Duodenal mucosa (tissue), 2 donors: ENCODE measurements at regions not wholly inside any gene's neighbourhood (a gene's known extent, or its start where the extent isn't known, plus 50 kb on each side); places are given as distances from the start of the nearest gene placed in this dataset.
"Not testable (repeated sequence)": the region's sequence is repeated elsewhere in the genome, so short reads cannot be mapped to it uniquely, and the experiment has no call there.

Experiments used
- H3K27ac ChIP-seq: one replicate; pipeline ENCODE4 v1.7.0; 2013; ENCODE audit warnings: low read depth, low read length
- H3K27me3 ChIP-seq, 2 donors: one replicate each; pipeline ENCODE4 v1.7.0; 2013; ENCODE audit warnings: low read length in 2 of 2, control low read depth in 1 of 2; ENCODE audit not compliant: insufficient read depth in 2 of 2, control insufficient read depth in 1 of 2
- H3K36me3 ChIP-seq, 2 donors: one replicate each; pipeline ENCODE4 v1.7.0; 2013; ENCODE audit warnings: low read length in 2 of 2, control low read depth in 1 of 2; ENCODE audit not compliant: insufficient read depth in 2 of 2, control insufficient read depth in 1 of 2
- H3K4me1 ChIP-seq, 2 donors: one replicate each; pipeline ENCODE4 v1.7.0; 2013; ENCODE audit warnings: low read length in 2 of 2, control low read depth in 1 of 2; ENCODE audit not compliant: insufficient read depth in 2 of 2, control insufficient read depth in 1 of 2
- H3K4me3 ChIP-seq, 2 donors: one replicate each; pipeline ENCODE4 v1.7.0; 2013; ENCODE audit warnings: low read length in 2 of 2, low read depth in 1 of 2
- H3K9ac ChIP-seq, 2 donors: one replicate each; pipeline ENCODE4 v1.7.0; 2013; ENCODE audit warnings: low read length in 2 of 2, low read depth in 1 of 2
- H3K9me3 ChIP-seq, 2 donors: one replicate each; pipeline ENCODE4 v1.7.0; 2013; ENCODE audit warnings: low read length in 2 of 2, control low read depth in 1 of 2; ENCODE audit not compliant: control insufficient read depth in 1 of 2

DNA sequence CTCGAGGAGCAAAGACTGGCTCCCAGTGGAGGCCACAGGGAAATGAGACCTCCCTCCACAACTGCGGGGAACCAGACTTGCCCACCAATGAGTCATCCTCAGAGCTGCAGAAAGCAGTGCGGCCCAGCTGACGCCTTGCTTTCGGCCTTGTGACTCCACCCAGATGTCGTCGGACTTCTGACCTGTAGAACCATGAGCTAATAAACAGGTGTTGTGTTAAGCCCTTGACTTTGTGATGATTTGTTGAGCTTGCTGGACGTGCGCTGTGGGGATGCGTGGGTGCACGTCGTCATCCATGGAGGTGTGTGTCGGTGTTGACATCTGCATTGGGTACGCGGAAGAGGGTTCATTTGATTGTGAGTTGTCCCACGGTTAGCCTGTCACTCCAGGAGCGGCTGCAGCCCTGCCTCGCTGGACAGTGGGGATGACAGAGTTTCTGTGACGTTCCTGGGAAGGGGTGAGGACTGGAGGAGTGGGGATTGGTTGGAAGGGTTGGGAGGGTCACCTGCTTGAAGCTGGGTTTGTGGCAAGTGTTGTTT lies 154.1 kb downstream of the SH3BP4 start:
- no peak overlapping the region for H3K4me3 ChIP-seq
- no peak overlapping the region for H3K27ac ChIP-seq
- H3K9ac ChIP-seq: no peak overlapping the region

DNA sequence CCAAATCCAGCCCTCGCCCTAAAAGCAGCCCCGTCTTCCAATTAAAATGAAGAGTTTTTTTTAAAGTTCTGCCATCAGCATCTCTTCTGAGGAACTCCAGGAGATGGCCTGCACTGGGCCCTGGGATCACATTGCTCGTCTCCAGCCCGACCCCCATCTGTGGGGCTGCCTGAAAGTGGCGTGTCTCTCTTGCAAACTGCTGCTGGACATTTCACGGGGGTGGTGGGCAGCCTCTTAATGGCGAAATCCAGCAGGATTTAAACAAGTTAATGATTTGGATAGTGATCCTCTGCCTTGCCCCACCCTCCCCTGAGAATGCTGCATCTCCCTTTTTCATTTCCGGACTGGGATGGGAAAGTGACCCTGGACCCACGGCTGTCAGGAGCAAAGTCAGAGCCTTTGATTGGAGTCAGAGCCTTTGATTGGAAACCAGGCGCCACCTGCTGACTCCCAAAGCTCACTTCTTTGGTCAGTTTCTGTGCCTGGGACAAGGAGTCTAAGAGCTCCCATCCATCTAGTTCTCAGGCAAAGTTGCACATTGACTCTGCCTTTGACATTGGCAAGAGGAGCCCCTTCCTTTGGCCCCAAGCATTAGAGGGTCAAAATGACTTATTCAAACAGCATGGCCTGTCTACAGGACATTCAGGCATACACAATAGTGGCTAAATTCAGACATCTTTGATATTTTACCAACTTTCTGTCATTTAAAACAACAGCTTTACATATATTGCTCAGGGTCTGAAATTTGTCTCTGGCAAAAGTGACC lies 155.2 kb downstream of the SH3BP4 start:
- H3K36me3 ChIP-seq: no peaks in the 10 kb centered on the region
- H3K9ac ChIP-seq: no peak overlapping the region
- H3K27ac ChIP-seq: no peak overlapping the region
- no peaks in the 10 kb centered on the region for H3K27me3 ChIP-seq
- H3K9me3 ChIP-seq: no peaks in the 10 kb centered on the region
- H3K4me3 ChIP-seq: no peak overlapping the region
- H3K4me1 ChIP-seq: no peaks in the 10 kb centered on the region

More for the DNA sequence above, 154.1 kb downstream of the SH3BP4 start:
- no peaks in the 10 kb centered on the region for H3K36me3 ChIP-seq
- H3K9me3 ChIP-seq: no peaks in the 10 kb centered on the region
- no peaks in the 10 kb centered on the region for H3K4me1 ChIP-seq
- no peaks in the 10 kb centered on the region for H3K27me3 ChIP-seq

DNA sequence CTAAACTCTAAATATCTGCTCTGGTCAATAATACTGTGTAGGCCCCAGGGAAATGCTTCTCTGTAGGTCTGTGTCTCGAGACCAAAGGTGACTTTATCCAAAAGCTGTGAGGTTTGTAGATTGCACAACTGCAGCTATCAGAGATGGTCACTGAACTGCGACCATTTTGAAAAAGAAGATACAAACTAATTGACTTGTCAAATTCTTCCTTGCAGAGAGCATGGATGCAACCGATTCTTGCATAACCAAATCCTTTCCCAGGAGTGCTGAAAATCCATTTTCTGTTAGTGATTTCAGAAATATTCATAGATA lies 155.8 kb downstream of the SH3BP4 start:
- no peaks in the 10 kb centered on the region for H3K27me3 ChIP-seq

DNA sequence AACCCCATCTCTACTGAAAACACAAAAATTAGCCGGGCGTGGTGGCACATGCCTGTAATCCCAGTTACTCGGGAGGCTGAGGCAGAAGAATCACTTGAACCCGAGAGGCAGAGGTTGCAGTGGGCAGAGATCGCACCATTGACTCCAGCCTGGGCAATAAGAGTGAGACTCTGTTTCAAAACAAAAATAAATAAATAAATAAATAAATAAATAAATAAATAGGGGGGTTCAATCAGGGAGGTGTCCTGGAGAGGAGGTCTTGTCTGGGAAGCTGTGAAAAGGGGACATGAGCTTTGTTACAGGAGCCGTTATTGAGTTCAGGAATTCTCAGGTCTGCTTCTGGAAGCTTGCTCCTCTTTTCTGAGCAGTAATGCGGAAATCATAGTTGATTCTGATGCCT lies 157.7 kb downstream of the SH3BP4 start:
- not testable (repeated sequence) for H3K9ac ChIP-seq, H3K4me1 ChIP-seq, H3K4me3 ChIP-seq, H3K36me3 ChIP-seq, H3K27me3 ChIP-seq, H3K27ac ChIP-seq, H3K9me3 ChIP-seq

More for the DNA sequence above, 155.8 kb downstream of the SH3BP4 start:
- no peak overlapping the region for H3K9ac ChIP-seq
- no peaks in the 10 kb centered on the region for H3K4me1 ChIP-seq
- no peak overlapping the region for H3K27ac ChIP-seq
- H3K4me3 ChIP-seq: no peak overlapping the region
- no peaks in the 10 kb centered on the region for H3K36me3 ChIP-seq
- no peaks in the 10 kb centered on the region for H3K9me3 ChIP-seq

DNA sequence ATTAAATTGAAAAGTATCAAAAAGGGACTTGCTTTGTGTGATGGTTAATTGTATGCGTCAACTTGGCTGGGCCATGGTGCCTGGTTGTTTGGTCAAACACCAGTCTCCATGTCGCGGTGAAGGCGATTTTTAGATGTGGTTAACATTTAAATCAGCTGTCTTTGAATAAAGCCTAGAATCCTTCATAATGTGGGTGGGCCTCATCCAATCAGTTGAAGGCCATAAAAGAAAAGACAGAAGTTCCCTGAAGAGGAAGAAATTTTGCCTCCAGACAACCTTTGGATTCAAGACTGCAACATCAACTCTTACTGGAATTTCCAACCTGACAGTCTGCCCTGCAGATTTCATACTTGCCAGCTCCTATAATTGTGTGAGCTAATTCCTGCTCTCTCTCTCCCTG lies 160.5 kb downstream of the SH3BP4 start:
- Histone ChIP-seq H3K36me3 (no peaks in the 10 kb centered on the region), H3K4me3 (no peak overlapping the region), H3K27ac (no peak overlapping the region), H3K4me1 (no peaks in the 10 kb centered on the region), H3K9me3 (no peaks in the 10 kb centered on the region), H3K9ac (no peak overlapping the region), H3K27me3 (no peaks in the 10 kb centered on the region)

DNA sequence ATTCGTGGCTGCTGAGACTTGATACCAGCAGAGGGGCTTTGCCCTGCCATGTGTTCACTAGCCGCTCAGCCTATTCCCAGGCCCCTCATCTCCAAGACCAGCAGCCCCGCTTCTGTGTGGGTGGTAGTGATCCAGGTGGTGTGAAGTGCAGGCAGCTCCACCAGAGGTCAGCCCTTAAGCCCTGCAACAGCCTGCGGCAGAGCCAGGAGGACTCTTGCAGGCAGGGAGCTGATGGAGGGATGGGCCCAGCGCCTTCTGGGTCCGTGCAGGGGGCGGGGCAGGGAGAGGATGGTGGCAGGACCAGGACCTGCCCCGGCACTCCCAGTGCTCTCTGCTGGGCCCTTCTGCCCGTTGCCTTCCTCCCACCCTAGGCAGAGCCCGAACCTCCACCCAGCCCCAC lies 162.0 kb downstream of the SH3BP4 start:
- Histone ChIP-seq H3K4me1 (no peaks in the 10 kb centered on the region), H3K9ac (no peak overlapping the region), H3K36me3 (no peaks in the 10 kb centered on the region), H3K4me3 (no peak overlapping the region), H3K27ac (no peak overlapping the region), H3K27me3 (no peaks in the 10 kb centered on the region), H3K9me3 (no peaks in the 10 kb centered on the region)

DNA sequence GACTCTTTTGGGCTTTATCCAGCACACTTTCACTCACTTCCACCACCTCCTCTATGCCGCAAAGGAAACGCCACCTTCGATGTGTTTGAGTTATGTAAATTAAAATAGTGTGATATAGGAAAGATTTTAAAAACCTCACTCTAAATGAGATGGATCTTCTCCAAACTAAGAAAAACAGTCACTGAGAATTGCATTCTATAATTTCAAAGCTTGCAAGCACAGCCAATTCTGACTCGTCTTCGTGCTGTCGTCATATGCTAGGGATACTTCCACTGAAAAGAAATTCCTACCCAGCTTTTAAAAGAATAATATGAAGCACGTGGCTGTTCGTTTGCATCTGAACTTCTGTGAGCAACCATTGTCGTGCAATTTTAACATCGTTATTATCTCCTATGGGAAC lies 162.5 kb downstream of the SH3BP4 start:
- no peak overlapping the region for H3K4me3 ChIP-seq
- no peaks in the 10 kb centered on the region for H3K36me3 ChIP-seq
- no peak overlapping the region for H3K27ac ChIP-seq
- H3K9me3 ChIP-seq: no peaks in the 10 kb centered on the region
- no peaks in the 10 kb centered on the region for H3K4me1 ChIP-seq
- H3K9ac ChIP-seq: no peak overlapping the region
- H3K27me3 ChIP-seq: no peaks in the 10 kb centered on the region

DNA sequence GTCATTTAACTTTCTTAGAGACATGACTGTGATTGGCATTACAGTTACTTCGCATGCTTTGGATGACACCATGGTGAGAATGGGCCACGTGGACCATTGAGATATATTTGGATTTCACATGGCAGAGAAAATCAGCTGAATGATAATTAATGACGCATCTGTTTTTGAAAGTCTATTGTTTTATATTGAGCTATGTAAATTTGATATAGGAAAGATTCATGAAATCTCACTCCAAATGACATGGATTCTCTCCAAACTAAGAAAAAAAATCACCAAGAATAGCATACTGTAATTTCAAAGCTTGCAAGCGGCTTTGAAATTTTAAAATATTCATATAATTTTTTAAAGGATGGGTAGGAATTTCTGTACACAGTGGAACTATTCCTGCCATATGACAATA lies 163.7 kb downstream of the SH3BP4 start:
- Histone ChIP-seq H3K9me3 (no peaks in the 10 kb centered on the region), H3K9ac (no peak overlapping the region), H3K27me3 (no peaks in the 10 kb centered on the region), H3K36me3 (no peaks in the 10 kb centered on the region), H3K27ac (no peak overlapping the region), H3K4me1 (no peaks in the 10 kb centered on the region), H3K4me3 (no peak overlapping the region)

DNA sequence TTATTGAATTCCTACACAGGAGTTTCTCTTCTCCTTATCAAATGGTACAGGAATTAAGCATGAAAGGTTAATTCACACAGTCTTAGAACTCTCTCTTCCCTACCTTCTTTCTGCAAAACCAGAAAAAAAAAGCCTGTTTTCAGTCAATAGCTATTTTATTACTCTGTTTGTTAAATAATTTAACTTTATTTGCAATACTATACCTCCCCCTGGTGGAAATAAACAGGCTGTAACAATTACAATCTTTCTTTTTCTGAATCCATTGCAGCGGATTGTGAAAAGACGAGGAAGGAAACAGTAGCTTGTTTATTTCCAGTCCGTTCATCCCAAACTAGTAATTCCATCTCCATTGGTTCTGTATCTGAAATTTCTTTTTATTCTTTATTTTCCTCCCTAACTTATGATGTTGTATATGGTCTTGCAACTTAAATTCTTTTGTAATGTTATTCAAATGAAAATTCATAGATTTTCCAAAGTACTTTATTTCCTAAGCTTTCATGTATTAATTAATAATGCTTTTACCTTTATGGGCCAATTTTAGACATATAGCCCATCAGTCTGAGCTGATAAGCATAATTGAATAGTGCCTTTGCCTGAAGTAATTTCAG lies 165.2 kb downstream of the SH3BP4 start:
- Histone ChIP-seq H3K4me1 (no peaks in the 10 kb centered on the region), H3K36me3 (no peaks in the 10 kb centered on the region), H3K9me3 (no peaks in the 10 kb centered on the region), H3K27me3 (no peaks in the 10 kb centered on the region), H3K4me3 (no peak overlapping the region), H3K27ac (no peak overlapping the region), H3K9ac (no peak overlapping the region)

DNA sequence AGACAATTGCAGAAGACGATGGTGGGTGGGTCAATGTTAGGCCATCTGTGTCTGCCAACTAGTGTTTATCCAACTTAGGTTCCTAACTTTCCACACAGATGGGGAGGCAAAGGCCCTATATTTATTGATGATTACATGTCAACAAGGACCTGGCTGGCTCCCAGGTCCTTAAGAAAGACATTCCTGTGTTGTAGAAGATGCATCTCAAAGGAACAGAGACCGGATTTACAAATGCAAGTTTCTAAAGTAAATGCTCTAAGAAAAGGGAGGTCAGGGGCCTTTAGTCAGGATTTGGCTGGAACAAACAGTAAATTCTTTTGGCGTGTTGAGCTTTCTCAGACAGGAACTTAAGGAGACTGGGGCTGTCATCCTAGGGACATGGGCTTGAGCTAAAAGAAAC lies 175.0 kb downstream of the SH3BP4 start:
- H3K4me1 ChIP-seq: no peaks in the 10 kb centered on the region
- no peaks in the 10 kb centered on the region for H3K9me3 ChIP-seq
- no peak overlapping the region for H3K27ac ChIP-seq
- H3K9ac ChIP-seq: no peak overlapping the region
- peaks cover 0 to 3% of the 10 kb centered on the region in 2 donors for H3K27me3 ChIP-seq
- H3K36me3 ChIP-seq: no peaks in the 10 kb centered on the region
- no peak overlapping the region for H3K4me3 ChIP-seq
